HCT116 (cell line): ENCODE measurements at regions not wholly inside any gene's neighbourhood (a gene's known extent, or its start where the extent isn't known, plus 50 kb on each side); places are given as distances from the start of the nearest gene placed in this dataset.

Source experiments
- ATAC-seq: fragments of 200-7000 bp; cut with Tn5 transposase; 2 replicates; pipeline ENCODE4 v1.9.1; 2020; ENCODE audit warnings: mild to moderate bottlenecking, moderate library complexity
- BruUV-seq: library from RNA; stranded (reverse); fragments of 400-500 nt; replicated peaks from 2 replicates; lab custom pipeline; 2021; lab: Mats Ljungman, UMichigan
- CTCF ChIA-PET: fragments of 300-600 bp; sonication (Branson Sonifier 250); formaldehyde crosslinking; loops from one replicate; lab custom pipeline; 2021; ENCODE audit warnings: antibody characterized with exemption; lab: Charles Lee
- POLR2A ChIA-PET: fragments of 300-600, 350-600 bp; sonication (Branson Sonifier 250); formaldehyde crosslinking; loops from one replicate; lab custom pipeline; 2021; ENCODE audit warnings: antibody characterized with exemption; lab: Charles Lee
- RAD21 ChIA-PET, 2 experiments: fragments of 300-600 bp; sonication (Branson Sonifier 250); formaldehyde crosslinking; loops; one replicate each; lab custom pipeline; 2023; ENCODE audit warnings: low total read pairs in 2 of 2; ENCODE audit not compliant: uncharacterized antibody in 2 of 2, unreplicated experiment in 2 of 2, low non-redundant PET in 1 of 2; lab: Charles Lee
- DNase-seq: peaks from one replicate; pipeline ENCODE4 v3.0.0-alpha.2; 2010; ENCODE audit warnings: low read depth, low spot score
- H2AFZ ChIP-seq: fragments of 200-600 bp; shearing (Covaris generic), sonication (generic); 2 replicates; pipeline ENCODE4 v1.6.1; 2017; ENCODE audit warnings: low read depth, mixed run types, mixed read lengths, antibody characterized with exemption, low read length; ENCODE audit not compliant: poor library complexity, severe bottlenecking
- H3K27ac ChIP-seq: 2 replicates; pipeline ENCODE4 v1.5.1; 2012; ENCODE audit warnings: low read depth, low read length
- H3K27me3 ChIP-seq: fragments of 200-600 bp; sonication (generic); 2 replicates; pipeline ENCODE4 v1.6.1; 2016; ENCODE audit warnings: mixed run types, low read length, mixed read lengths; ENCODE audit not compliant: insufficient read depth
- H3K36me3 ChIP-seq, 2 experiments: fragments of 200-500 bp in 1 of 2; fragments of 200-600 bp in 1 of 2; sonication (Bioruptor generic) in 1 of 2; sonication (generic) in 1 of 2; 2 replicates each; pipeline versions ENCODE4 v1.5.1 to v1.6.1; 2014 to 2016; ENCODE audit warnings: low read length in 2 of 2, inconsistent platforms in 1 of 2, mixed read lengths in 1 of 2, mixed run types in 1 of 2; ENCODE audit not compliant: insufficient read depth in 2 of 2, control insufficient read depth in 1 of 2
- H3K4me1 ChIP-seq, 2 experiments: fragments of 200-600 bp in 1 of 2; sonication (generic) in 1 of 2; 2 replicates each; pipeline versions ENCODE4 v1.5.1 to v1.6.1; 2012 to 2017; ENCODE audit warnings: low read length in 2 of 2, inconsistent platforms in 1 of 2, mild to moderate bottlenecking in 1 of 2, mixed read lengths in 1 of 2, mixed run types in 1 of 2, moderate library complexity in 1 of 2; ENCODE audit not compliant: insufficient read depth in 2 of 2, control insufficient read depth in 1 of 2
- H3K4me2 ChIP-seq: fragments of 200-600 bp; sonication (generic); 2 replicates; pipeline ENCODE4 v1.6.1; 2017; ENCODE audit warnings: mixed run types, low read length, mixed read lengths
- H3K4me3 ChIP-seq, 2 experiments: fragments of 200-600 bp in 1 of 2; sonication (generic) in 1 of 2; replicated peaks in 1 of 2; 2 replicates each; pipeline ENCODE4 v1.5.1; 2011 to 2016; ENCODE audit warnings: low read length in 2 of 2, control low read depth in 1 of 2, low read depth in 1 of 2, mild to moderate bottlenecking in 1 of 2, mixed read lengths in 1 of 2, mixed run types in 1 of 2
- H3K79me2 ChIP-seq: fragments of 200-600 bp; sonication (generic); 2 replicates; pipeline ENCODE4 v1.6.1; 2017; ENCODE audit warnings: mild to moderate bottlenecking, mixed run types, low read length, moderate library complexity, mixed read lengths; ENCODE audit not compliant: insufficient read depth
- H3K9ac ChIP-seq: fragments of 200-600 bp; sonication (generic); 2 replicates; pipeline ENCODE4 v1.6.1; 2016; ENCODE audit warnings: low read length, mixed read lengths
- H3K9me2 ChIP-seq: fragments of 200-600 bp; sonication (generic), shearing (Covaris generic); 2 replicates; pipeline ENCODE4 v1.6.1; 2017; ENCODE audit warnings: mixed run types, mild to moderate bottlenecking, moderate library complexity; ENCODE audit not compliant: insufficient read depth
- H3K9me3 ChIP-seq, 2 experiments: fragments of 200-500 bp in 1 of 2; fragments of 200-600 bp in 1 of 2; sonication (Bioruptor generic) in 1 of 2; sonication (generic) in 1 of 2; 2 replicates each; pipeline ENCODE4 v1.6.1; 2014 to 2017; ENCODE audit warnings: low read length in 2 of 2, mixed read lengths in 2 of 2, inconsistent platforms in 1 of 2, low read depth in 1 of 2, mild to moderate bottlenecking in 1 of 2, mixed run types in 1 of 2, moderate library complexity in 1 of 2; ENCODE audit not compliant: control insufficient read depth in 1 of 2, insufficient read depth in 1 of 2
- H4K20me1 ChIP-seq: fragments of 200-600 bp; sonication (generic), shearing (Covaris generic); 2 replicates; pipeline ENCODE4 v1.6.1; 2017; ENCODE audit warnings: mixed run types, mild to moderate bottlenecking, moderate library complexity; ENCODE audit not compliant: insufficient read depth
- CBX3 ChIP-seq: IDR thresholded peaks from 2 replicates; pipeline ENCODE4 v1.6.1; 2012; ENCODE audit warnings: low read depth
- EGR1 ChIP-seq: IDR thresholded peaks from 2 replicates; pipeline ENCODE4 v1.6.1; 2012; ENCODE audit warnings: low read depth
- ELF1 ChIP-seq: IDR thresholded peaks from 2 replicates; pipeline ENCODE4 v1.6.1; 2012; ENCODE audit warnings: low read depth, borderline replicate concordance
- EZH2 ChIP-seq: fragments of 200-600 bp; sonication (generic); IDR thresholded peaks from 2 replicates; pipeline ENCODE4 v1.6.1; 2017; ENCODE audit warnings: antibody characterized with exemption, mixed run types
- EZH2phosphoT487 ChIP-seq: fragments of 200-600 bp; IDR thresholded peaks from 2 replicates; pipeline ENCODE4 v1.6.1; 2018; ENCODE audit warnings: antibody characterized with exemption, borderline replicate concordance
- FOSL1 ChIP-seq: IDR thresholded peaks from 2 replicates; pipeline ENCODE4 v1.6.1; 2012; ENCODE audit warnings: low read depth
- JUND ChIP-seq: IDR thresholded peaks from 2 replicates; pipeline ENCODE4 v1.6.1; 2012
- POLR2A ChIP-seq: IDR thresholded peaks from 2 replicates; pipeline ENCODE4 v1.7.0; 2011; ENCODE audit warnings: borderline replicate concordance; ENCODE audit not compliant: insufficient read depth, insufficient read length; ENCODE audit errors: extremely low read depth
- POLR2AphosphoS5 ChIP-seq: IDR thresholded peaks from 2 replicates; pipeline ENCODE4 v1.6.1; 2011; ENCODE audit warnings: mild to moderate bottlenecking, low read depth, low read length, moderate library complexity
- RAD21 ChIP-seq: IDR thresholded peaks from 2 replicates; pipeline ENCODE4 v1.6.1; 2012; ENCODE audit warnings: low read depth, mild to moderate bottlenecking
- SP1 ChIP-seq: IDR thresholded peaks from 2 replicates; pipeline ENCODE4 v1.6.1; 2012; ENCODE audit warnings: low read depth
- ZBTB33 ChIP-seq: IDR thresholded peaks from 2 replicates; pipeline ENCODE4 v1.6.1; 2011; ENCODE audit warnings: mild to moderate bottlenecking, low read length, moderate library complexity; ENCODE audit not compliant: insufficient replicate concordance; ENCODE audit errors: extremely low read depth
- ZFX ChIP-seq: fragments of 450-650 bp; IDR thresholded peaks from 2 replicates; pipeline ENCODE4 v1.6.1; 2017
- intact Hi-C: fragments of 100-400 bp; cut with micrococcal nuclease; formaldehyde crosslinking; loops from 2 replicates; pipeline ENCODE4 v1.10.0; 2022
- TF ChIP-seq, protein P1 (sequence below): IDR thresholded peaks from 2 replicates; pipeline ENCODE4 v1.6.1; 2012
- TF ChIP-seq, protein P2 (sequence below), 3 experiments: fragments of 200-600 bp in 1 of 3; sonication (generic) in 1 of 3; IDR thresholded peaks in 2 of 3; conservative IDR thresholded peaks in 1 of 3; 2 replicates each; pipeline ENCODE4 v1.5.1; 2012 to 2017; ENCODE audit warnings: low read depth in 2 of 3, low read length in 2 of 3, antibody characterized with exemption in 1 of 3, borderline replicate concordance in 1 of 3, control low read depth in 1 of 3, mild to moderate bottlenecking in 1 of 3, mixed read lengths in 1 of 3, mixed run types in 1 of 3, moderate library complexity in 1 of 3; ENCODE audit not compliant: insufficient read depth in 1 of 3
- TF ChIP-seq, protein P3 (sequence below): IDR thresholded peaks from 2 replicates; pipeline ENCODE4 v1.6.1; 2012

DNA sequence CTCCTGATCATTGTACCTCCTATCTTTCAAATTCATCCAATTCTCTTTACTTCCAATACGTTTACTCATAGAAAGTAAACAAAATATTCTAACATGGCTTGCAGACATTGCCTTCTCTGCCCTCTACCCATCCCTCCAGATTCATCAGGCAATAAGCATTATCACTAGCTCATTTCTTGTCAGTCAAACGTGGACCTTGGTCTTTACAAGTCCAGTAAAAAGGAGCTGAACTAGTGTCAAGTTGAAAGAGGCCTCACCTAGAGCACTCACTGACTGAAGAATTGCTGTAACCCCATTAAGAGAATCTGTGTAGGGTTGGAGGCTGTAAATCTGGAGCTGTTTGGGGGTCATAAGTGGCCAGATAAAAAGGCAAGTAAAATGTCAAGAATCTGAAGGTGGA is 435.0 kb upstream of the CCDC179 start:
- Histone ChIP-seq H2AFZ (no peak overlapping the region), H3K4me1 (no peaks in the 10 kb centered on the region), H3K9me2 (no peaks in the 10 kb centered on the region), H3K27ac (no peak overlapping the region), H4K20me1 (no peaks in the 10 kb centered on the region), H3K79me2 (no peaks in the 10 kb centered on the region), H3K36me3 (no peaks in the 10 kb centered on the region), H3K4me3 (no peak overlapping the region), H3K9me3 (peaks cover under 1 to 12% of the 10 kb centered on the region in 2 experiments; a peak in 2 of 4 replicates), H3K4me2 (no peak overlapping the region), H3K9ac (no peak overlapping the region), H3K27me3 (no peaks in the 10 kb centered on the region)
- POLR2A ChIA-PET = no interaction called here
- intact Hi-C loops = no loop called here
- BruUV-seq = no TSS peak
- TF ChIP-seq, protein P1, sequence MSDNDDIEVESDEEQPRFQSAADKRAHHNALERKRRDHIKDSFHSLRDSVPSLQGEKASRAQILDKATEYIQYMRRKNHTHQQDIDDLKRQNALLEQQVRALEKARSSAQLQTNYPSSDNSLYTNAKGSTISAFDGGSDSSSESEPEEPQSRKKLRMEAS = no peak
- TF ChIP-seq FOSL1 = no peak
- no peak for TF ChIP-seq RAD21
- TF ChIP-seq, protein P2, sequence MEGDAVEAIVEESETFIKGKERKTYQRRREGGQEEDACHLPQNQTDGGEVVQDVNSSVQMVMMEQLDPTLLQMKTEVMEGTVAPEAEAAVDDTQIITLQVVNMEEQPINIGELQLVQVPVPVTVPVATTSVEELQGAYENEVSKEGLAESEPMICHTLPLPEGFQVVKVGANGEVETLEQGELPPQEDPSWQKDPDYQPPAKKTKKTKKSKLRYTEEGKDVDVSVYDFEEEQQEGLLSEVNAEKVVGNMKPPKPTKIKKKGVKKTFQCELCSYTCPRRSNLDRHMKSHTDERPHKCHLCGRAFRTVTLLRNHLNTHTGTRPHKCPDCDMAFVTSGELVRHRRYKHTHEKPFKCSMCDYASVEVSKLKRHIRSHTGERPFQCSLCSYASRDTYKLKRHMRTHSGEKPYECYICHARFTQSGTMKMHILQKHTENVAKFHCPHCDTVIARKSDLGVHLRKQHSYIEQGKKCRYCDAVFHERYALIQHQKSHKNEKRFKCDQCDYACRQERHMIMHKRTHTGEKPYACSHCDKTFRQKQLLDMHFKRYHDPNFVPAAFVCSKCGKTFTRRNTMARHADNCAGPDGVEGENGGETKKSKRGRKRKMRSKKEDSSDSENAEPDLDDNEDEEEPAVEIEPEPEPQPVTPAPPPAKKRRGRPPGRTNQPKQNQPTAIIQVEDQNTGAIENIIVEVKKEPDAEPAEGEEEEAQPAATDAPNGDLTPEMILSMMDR (IDR thresholded peaks at IDR 0.05 in 2 of 3, conservative IDR thresholded peaks at IDR 0.05 in 1 of 3; ENCODE audit: borderline replicate concordance in 1 of 3, insufficient read depth in 1 of 3, low read depth in 2 of 3, low read length in 2 of 3) = no peak
- no peak for TF ChIP-seq EZH2phosphoT487
- no peak for TF ChIP-seq ZFX
- TF ChIP-seq ELF1 = no peak
- TF ChIP-seq POLR2A = no peak
- TF ChIP-seq, protein P3, sequence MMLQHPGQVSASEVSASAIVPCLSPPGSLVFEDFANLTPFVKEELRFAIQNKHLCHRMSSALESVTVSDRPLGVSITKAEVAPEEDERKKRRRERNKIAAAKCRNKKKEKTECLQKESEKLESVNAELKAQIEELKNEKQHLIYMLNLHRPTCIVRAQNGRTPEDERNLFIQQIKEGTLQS = no peak
- TF ChIP-seq EGR1 = no peak
- no peak for TF ChIP-seq JUND
- TF ChIP-seq SP1 = no peak
- no peak for TF ChIP-seq ZBTB33
- no peak for TF ChIP-seq EZH2
- no peak for TF ChIP-seq CBX3
- TF ChIP-seq POLR2AphosphoS5 = no peak
- no peak for ATAC-seq
- CTCF ChIA-PET = no interaction called here
- RAD21 ChIA-PET = no interaction called here
- no peak for DNase-seq
